GM23338 (cell line): ENCODE measurements at regions not wholly inside any gene's neighbourhood (a gene's known extent, or its start where the extent isn't known, plus 50 kb on each side); places are given as distances from the start of the nearest gene placed in this dataset.

Source experiments
- ATAC-seq: fragments of 200-7000 bp; cut with Tn5 transposase; 3 replicates; pipeline ENCODE4 v1.9.1; 2020
- DNase-seq: peaks from one replicate; pipeline ENCODE4 v3.0.0-alpha.2; 2015; ENCODE audit warnings: low spot score
- H2AFZ ChIP-seq: fragments of 200-600 bp; sonication (generic); 2 replicates; pipeline ENCODE4 v1.8.0; 2016; ENCODE audit warnings: antibody characterized with exemption, mild to moderate bottlenecking, moderate library complexity
- H3F3A ChIP-seq: fragments of 200-600 bp; sonication (generic); replicated peaks from 2 replicates; pipeline ENCODE4 v1.8.0; 2017; ENCODE audit warnings: antibody characterized with exemption, mixed run types, low read depth
- H3K27ac ChIP-seq: fragments of 200-600 bp; sonication (generic); 2 replicates; pipeline ENCODE4 v1.6.1; 2016; ENCODE audit warnings: low read depth
- H3K27me3 ChIP-seq: fragments of 200-600 bp; sonication (generic); 2 replicates; pipeline ENCODE4 v1.8.0; 2016; ENCODE audit warnings: mild to moderate bottlenecking, mixed run types, moderate library complexity; ENCODE audit not compliant: insufficient read depth
- H3K36me3 ChIP-seq: fragments of 200-600 bp; sonication (generic); 2 replicates; pipeline ENCODE4 v1.8.0; 2016; ENCODE audit warnings: mild to moderate bottlenecking; ENCODE audit not compliant: insufficient read depth
- H3K4me1 ChIP-seq: fragments of 200-600 bp; sonication (generic); 2 replicates; pipeline ENCODE4 v1.8.0; 2016; ENCODE audit warnings: mild to moderate bottlenecking, moderate library complexity; ENCODE audit not compliant: insufficient read depth
- H3K4me2 ChIP-seq: fragments of 200-600 bp; sonication (generic); 2 replicates; pipeline ENCODE4 v1.7.1; 2017; ENCODE audit warnings: mixed run types
- H3K4me3 ChIP-seq: fragments of 200-600 bp; sonication (generic); 2 replicates; pipeline ENCODE4 v1.6.1; 2016; ENCODE audit warnings: mixed run types
- H3K79me2 ChIP-seq: fragments of 200-600 bp; sonication (generic); replicated peaks from 2 replicates; pipeline ENCODE4 v1.8.0; 2017; ENCODE audit warnings: mild to moderate bottlenecking; ENCODE audit not compliant: insufficient read depth
- H3K9me2 ChIP-seq: fragments of 200-600 bp; sonication (generic); 2 replicates; pipeline ENCODE4 v1.8.0; 2017; ENCODE audit not compliant: insufficient read depth
- H4K20me1 ChIP-seq: fragments of 200-600 bp; sonication (generic); replicated peaks from 2 replicates; pipeline ENCODE4 v1.8.0; 2017; ENCODE audit warnings: mild to moderate bottlenecking; ENCODE audit not compliant: insufficient read depth
- H3K27ac Mint-ChIP-seq: 2 replicates; pipeline ENCODE4 v1.8.0; 2020; ENCODE audit warnings: inconsistent platforms, mild to moderate bottlenecking, moderate library complexity, mixed read lengths
- H3K27me3 Mint-ChIP-seq: 3 replicates; pipeline ENCODE4 v1.8.0; 2022; ENCODE audit warnings: low read depth, mild to moderate bottlenecking, moderate library complexity, mixed read lengths, inconsistent platforms; ENCODE audit not compliant: insufficient read depth, poor library complexity
- H3K36me3 Mint-ChIP-seq: 3 replicates; pipeline ENCODE4 v1.8.0; 2021; ENCODE audit warnings: low read depth, mild to moderate bottlenecking, inconsistent platforms, moderate library complexity, mixed read lengths
- H3K4me1 Mint-ChIP-seq: 3 replicates; pipeline ENCODE4 v1.8.0; 2020; ENCODE audit warnings: mild to moderate bottlenecking, inconsistent platforms, mixed read lengths
- H3K4me3 Mint-ChIP-seq: 3 replicates; pipeline ENCODE4 v1.8.0; 2021; ENCODE audit warnings: moderate library complexity, mild to moderate bottlenecking, inconsistent platforms, mixed read lengths
- H3K9me3 Mint-ChIP-seq: 3 replicates; pipeline ENCODE4 v1.8.0; 2020; ENCODE audit warnings: moderate library complexity, mild to moderate bottlenecking, inconsistent platforms, mixed read lengths
- CREB1 ChIP-seq: fragments of 250-450 bp; sonication (Bioruptor Pico); IDR thresholded peaks from 2 replicates; pipeline ENCODE4 v1.5.0; 2020; ENCODE audit warnings: low read depth, mild to moderate bottlenecking, moderate library complexity
- CTCF ChIP-seq, 2 experiments: fragments of 200-600 bp in 1 of 2; sonication (generic) in 1 of 2; conservative IDR thresholded peaks; 2 replicates each; pipeline versions ENCODE4 v1.5.1 to v1.6.1; 2016 to 2017; ENCODE audit warnings: antibody characterized with exemption in 2 of 2, low read depth in 2 of 2, mild to moderate bottlenecking in 2 of 2, moderate library complexity in 1 of 2
- ETS1 ChIP-seq: IDR thresholded peaks from 2 replicates; pipeline ENCODE4 v1.6.1; 2016; ENCODE audit warnings: antibody characterized with exemption
- EZH2 ChIP-seq: fragments of 200-600 bp; sonication (generic); IDR thresholded peaks from one replicate; pipeline ENCODE4 v1.8.0; 2017; ENCODE audit warnings: antibody characterized with exemption, mild to moderate bottlenecking, low read depth; ENCODE audit not compliant: unreplicated experiment
- EZH2phosphoT487 ChIP-seq: fragments of 200-600 bp; sonication (generic); IDR thresholded peaks from one replicate; pipeline ENCODE4 v1.8.1; 2018; ENCODE audit warnings: antibody characterized with exemption; ENCODE audit not compliant: unreplicated experiment
- JUNB ChIP-seq: IDR thresholded peaks from one replicate; pipeline ENCODE4 v1.6.1; 2016; ENCODE audit warnings: antibody characterized with exemption; ENCODE audit not compliant: unreplicated experiment
- NANOG ChIP-seq: IDR thresholded peaks from 2 replicates; pipeline ENCODE4 v1.6.1; 2016; ENCODE audit warnings: antibody characterized with exemption, borderline replicate concordance
- POLR2AphosphoS5 ChIP-seq: IDR thresholded peaks from 2 replicates; pipeline ENCODE4 v1.6.1; 2016; ENCODE audit warnings: antibody characterized with exemption, low read depth
- REST ChIP-seq: IDR thresholded peaks from one replicate; pipeline ENCODE4 v1.6.1; 2018; ENCODE audit warnings: antibody characterized with exemption; ENCODE audit not compliant: unreplicated experiment
- STAT1 ChIP-seq: IDR thresholded peaks from one replicate; pipeline ENCODE4 v1.6.1; 2016; ENCODE audit warnings: antibody characterized with exemption; ENCODE audit not compliant: unreplicated experiment
- ZNF114 ChIP-seq: fragments of 250-450 bp; sonication (Bioruptor Pico); IDR thresholded peaks from 2 replicates; pipeline ENCODE4 v1.5.0; 2020; ENCODE audit warnings: mild to moderate bottlenecking, moderate library complexity
- ZNF331 ChIP-seq: fragments of 250-450 bp; sonication (Bioruptor Pico); IDR thresholded peaks from 2 replicates; pipeline ENCODE4 v1.5.0; 2020; ENCODE audit warnings: low read depth, mild to moderate bottlenecking, moderate library complexity
- ZNF462 ChIP-seq: fragments of 250-450 bp; sonication (Bioruptor Pico); IDR thresholded peaks from 2 replicates; pipeline ENCODE4 v1.5.0; 2020; ENCODE audit warnings: mild to moderate bottlenecking, moderate library complexity

GRCh38 chr9:85079349-85079748 is 409.8 kb downstream of the NTRK2 start (continued):
- no peak for TF ChIP-seq ETS1
- no peak for TF ChIP-seq ZNF114 (CRISPR knock-in tag)
- TF ChIP-seq REST, result no peak
- no peak for TF ChIP-seq CTCF (conservative IDR thresholded peaks at IDR 0.05; ENCODE audit: low read depth in 2 of 2)
- TF ChIP-seq EZH2, result no peak
- no peak for TF ChIP-seq ZNF331 (CRISPR knock-in tag)
- no peak for TF ChIP-seq STAT1
- TF ChIP-seq CREB1, result no peak
- TF ChIP-seq JUNB, result no peak
- TF ChIP-seq POLR2AphosphoS5, result no peak
- TF ChIP-seq NANOG, result no peak

GRCh38 chr9:85077944-85078343 is 408.4 kb downstream of the NTRK2 start:
- Mint-ChIP-seq H3K9me3 (no peaks in the 10 kb centered on the region), H3K4me3 (no peak overlapping the region), H3K36me3 (no peaks in the 10 kb centered on the region), H3K27me3 (peaks cover 3% of the 10 kb centered on the region), H3K27ac (no peak overlapping the region), H3K4me1 (peaks cover 7% of the 10 kb centered on the region)
- Histone ChIP-seq H3F3A (no peaks in the 10 kb centered on the region), H3K4me2 (peak overlapping the region; percentile 60), H3K4me3 (0 out of 2 replicates have a peak overlapping the region, but pooled peaks have one; percentile 54), H2AFZ (peak overlapping the region; percentile 92), H3K9me2 (peaks cover 6% of the 10 kb centered on the region; the same call in 1 of the 2 replicates), H3K36me3 (no peaks in the 10 kb centered on the region), H3K27me3 (peaks cover 12% of the 10 kb centered on the region), H3K4me1 (no peaks in the 10 kb centered on the region), H3K27ac (no peak overlapping the region), H3K79me2 (no peaks in the 10 kb centered on the region), H4K20me1 (no peaks in the 10 kb centered on the region)
- DNase-seq, result no peak
- no peak; the same call in 2 of the 3 replicates for ATAC-seq
- no peak for TF ChIP-seq STAT1
- no peak for TF ChIP-seq EZH2phosphoT487
- no peak for TF ChIP-seq ZNF462
- TF ChIP-seq JUNB, result no peak
